ENCODE measurements at regions not wholly inside any gene's neighbourhood (a gene's known extent, or its start where the extent isn't known, plus 50 kb on each side); places are given as distances from the start of the nearest gene placed in this dataset.
"Not testable (repeated sequence)": the region's sequence is repeated elsewhere in the genome, so short reads cannot be mapped to it uniquely, and the experiment has no call there.

- Histone ChIP-seq H3K4me1 (ENCODE audit: control insufficient read depth in 2 of 3, insufficient read depth in 2 of 3, low read depth in 1 of 3, low read length in 3 of 3) (no peaks in the 10 kb centered on the region), H3K9me3 (ENCODE audit: control insufficient read depth in 2 of 3, insufficient read depth in 1 of 3, low read length in 3 of 3) (no peaks in the 10 kb centered on the region), H3K4me3 (ENCODE audit: low read length in 3 of 3) (no peak overlapping the region), H3K27me3 (ENCODE audit: control insufficient read depth, insufficient read depth, low read length) (no peaks in the 10 kb centered on the region), H3K9ac (ENCODE audit: low read length in 3 of 3) (no peak overlapping the region), H3K27ac (ENCODE audit: low read depth in 2 of 2, low read length in 2 of 2) (no peak overlapping the region), H3K36me3 (ENCODE audit: control insufficient read depth in 2 of 3, insufficient read depth in 3 of 3, low read length in 3 of 3) (no peaks in the 10 kb centered on the region)
- TF ChIP-seq CTCF (IDR thresholded peaks at IDR 0.05; ENCODE audit: borderline replicate concordance, extremely low read depth, insufficient read depth), result no peak
- no peak for DNase-seq
- FAIRE-seq, result no peak
- intact Hi-C loops (cut with DNase I), result no loop called here
Measured at GRCh38 chr3:174480767-174481166, 378.4 kb upstream of the NAALADL2 start.

GRCh38 chr3:174482541-174482940 lies 376.6 kb upstream of the NAALADL2 start:
- FAIRE-seq (no peak), DNase-seq (no peak)
- Histone ChIP-seq H3K27ac (ENCODE audit: low read depth in 2 of 2, low read length in 2 of 2) (no peak overlapping the region), H3K4me3 (ENCODE audit: low read length in 3 of 3) (no peak overlapping the region), H3K27me3 (ENCODE audit: control insufficient read depth, insufficient read depth, low read length) (no peaks in the 10 kb centered on the region), H3K9me3 (ENCODE audit: control insufficient read depth in 2 of 3, insufficient read depth in 1 of 3, low read length in 3 of 3) (no peaks in the 10 kb centered on the region), H3K9ac (ENCODE audit: low read length in 3 of 3) (no peak overlapping the region), H3K36me3 (ENCODE audit: control insufficient read depth in 2 of 3, insufficient read depth in 3 of 3, low read length in 3 of 3) (no peaks in the 10 kb centered on the region), H3K4me1 (ENCODE audit: control insufficient read depth in 2 of 3, insufficient read depth in 2 of 3, low read depth in 1 of 3, low read length in 3 of 3) (no peaks in the 10 kb centered on the region)
- no peak for TF ChIP-seq CTCF (IDR thresholded peaks at IDR 0.05; ENCODE audit: borderline replicate concordance, extremely low read depth, insufficient read depth)
- intact Hi-C loops (cut with DNase I), result no loop called here

- no peak overlapping the region for H3K27ac ChIP-seq (ENCODE audit: low read depth in 2 of 2, low read length in 2 of 2)
- no peaks in the 10 kb centered on the region for H3K4me1 ChIP-seq (ENCODE audit: control insufficient read depth in 2 of 3, insufficient read depth in 2 of 3, low read depth in 1 of 3, low read length in 3 of 3)
- no peaks in the 10 kb centered on the region for H3K36me3 ChIP-seq (ENCODE audit: control insufficient read depth in 2 of 3, insufficient read depth in 3 of 3, low read length in 3 of 3)
- intact Hi-C loops (cut with DNase I), result no loop called here
- no peak for DNase-seq
- H3K4me3 ChIP-seq (ENCODE audit: low read length in 3 of 3), result no peak overlapping the region
- FAIRE-seq, result no peak
- H3K9ac ChIP-seq (ENCODE audit: low read length in 3 of 3), result no peak overlapping the region
- H3K27me3 ChIP-seq (ENCODE audit: control insufficient read depth, insufficient read depth, low read length), result no peaks in the 10 kb centered on the region
- TF ChIP-seq CTCF (IDR thresholded peaks at IDR 0.05; ENCODE audit: borderline replicate concordance, extremely low read depth, insufficient read depth), result no peak
- no peaks in the 10 kb centered on the region for H3K9me3 ChIP-seq (ENCODE audit: control insufficient read depth in 2 of 3, insufficient read depth in 1 of 3, low read length in 3 of 3)
Measured at GRCh38 chr3:174483254-174483653, 375.9 kb upstream of the NAALADL2 start.

- H3K4me3 ChIP-seq (ENCODE audit: low read length in 3 of 3); FAIRE-seq; H3K27ac ChIP-seq (ENCODE audit: low read depth in 2 of 2, low read length in 2 of 2); DNase-seq; intact Hi-C loops (cut with DNase I); H3K9me3 ChIP-seq (ENCODE audit: control insufficient read depth in 2 of 3, insufficient read depth in 1 of 3, low read length in 3 of 3); H3K27me3 ChIP-seq (ENCODE audit: control insufficient read depth, insufficient read depth, low read length); H3K4me1 ChIP-seq (ENCODE audit: control insufficient read depth in 2 of 3, insufficient read depth in 2 of 3, low read depth in 1 of 3, low read length in 3 of 3); H3K9ac ChIP-seq (ENCODE audit: low read length in 3 of 3); H3K36me3 ChIP-seq (ENCODE audit: control insufficient read depth in 2 of 3, insufficient read depth in 3 of 3, low read length in 3 of 3): not testable (repeated sequence)
Measured at GRCh38 chr3:174483856-174484255, 375.3 kb upstream of the NAALADL2 start.

Data from kidney (tissue), 13 donors.